K562 (cell line): ENCODE measurements at regions not wholly inside any gene's neighbourhood (a gene's known extent, or its start where the extent isn't known, plus 50 kb on each side); places are given as distances from the start of the nearest gene placed in this dataset.

Source experiments
- ATAC-seq: fragments of 200-7000 bp; cut with Tn5 transposase; 3 replicates; pipeline ENCODE4 v1.9.1; 2020; ENCODE audit warnings: moderate library complexity
- BruUV-seq: library from RNA; stranded (reverse); fragments of 400-500 nt; replicated peaks from 2 replicates; lab custom pipeline; 2021; lab: Mats Ljungman, UMichigan
- CTCF ChIA-PET: fragments of 300-600 bp; formaldehyde crosslinking; extraction: SDS; loops from one replicate; lab custom pipeline; 2021; ENCODE audit warnings: low intra/inter-chr PET ratio; lab: Yijun Ruan, JAX
- POLR2A ChIA-PET: fragments of 300-600, 350-650 bp; sonication (Branson Sonifier 250); formaldehyde crosslinking; extraction: SDS; loops from one replicate; lab custom pipeline; 2021; ENCODE audit warnings: antibody characterized with exemption, inconsistent platforms; lab: Yijun Ruan, JAX
- DNase-seq, 4 experiments: peaks; one replicate each; pipeline versions ENCODE4 v3.0.0 to v3.0.0-alpha.2; 2011 to 2018; ENCODE audit warnings: low spot score in 3 of 4, mixed read lengths in 3 of 4; ENCODE audit errors: extremely low read depth in 1 of 4
- FAIRE-seq: peaks from 2 replicates; lab custom pipeline; 2011; peaks lifted over from hg19 to GRCh38; lab: Jason Lieb, UNC
- H2AFZ ChIP-seq: 2 replicates; pipeline ENCODE4 v1.6.0; 2011; ENCODE audit warnings: low read depth, low read length, control low read depth, inconsistent platforms
- H3K27ac ChIP-seq: fragments of 200-600 bp; 3 replicates; pipeline ENCODE4 v1.8.0; 2011; ENCODE audit warnings: low read depth, mild to moderate bottlenecking, control low read depth, inconsistent platforms, low read length, moderate library complexity, mixed read lengths; ENCODE audit errors: extremely low read depth
- H3K27me3 ChIP-seq, 2 experiments: fragments of 300-600 bp in 1 of 2; 2 replicates in 1 of 2; 3 replicates in 1 of 2; pipeline versions ENCODE4 v1.6.0 to v1.8.0; 2011; ENCODE audit warnings: inconsistent platforms in 2 of 2, low read length in 2 of 2, mild to moderate bottlenecking in 1 of 2, mixed read lengths in 1 of 2, moderate library complexity in 1 of 2; ENCODE audit not compliant: control insufficient read depth in 2 of 2, insufficient read depth in 2 of 2
- H3K36me3 ChIP-seq: fragments of 300-600 bp; 3 replicates; pipeline ENCODE4 v1.8.0; 2011; ENCODE audit warnings: mild to moderate bottlenecking, low read length, inconsistent platforms; ENCODE audit not compliant: control insufficient read depth, insufficient read depth
- H3K4me1 ChIP-seq, 2 experiments: fragments of 200-600 bp in 1 of 2; replicated peaks in 1 of 2; 2 replicates in 1 of 2; 3 replicates in 1 of 2; pipeline versions ENCODE4 v1.5.1 to v1.8.0; 2011; ENCODE audit warnings: inconsistent platforms in 2 of 2, low read length in 2 of 2, mild to moderate bottlenecking in 1 of 2, mixed read lengths in 1 of 2, moderate library complexity in 1 of 2; ENCODE audit not compliant: control insufficient read depth in 2 of 2, insufficient read depth in 2 of 2
- H3K4me2 ChIP-seq: 2 replicates; pipeline ENCODE4 v1.6.1; 2011; ENCODE audit warnings: low read length, control low read depth, inconsistent platforms, mixed read lengths; ENCODE audit not compliant: insufficient read depth
- H3K4me3 ChIP-seq: fragments of 200-600 bp; sonication (generic), shearing (Covaris generic); 2 replicates; pipeline ENCODE4 v1.5.1; 2016; ENCODE audit warnings: control low read depth, inconsistent platforms
- H3K79me2 ChIP-seq: fragments of 200-600 bp; 3 replicates; pipeline ENCODE4 v1.8.0; 2011; ENCODE audit warnings: low read length, inconsistent platforms; ENCODE audit not compliant: control insufficient read depth, insufficient read depth
- H3K9ac ChIP-seq, 2 experiments: 2 replicates each; pipeline versions ENCODE4 v1.6.0 to v1.6.1; 2011; ENCODE audit warnings: low read depth in 2 of 2, low read length in 2 of 2, control low read depth in 1 of 2, inconsistent platforms in 1 of 2, mild to moderate bottlenecking in 1 of 2, mixed read lengths in 1 of 2; ENCODE audit not compliant: insufficient read depth in 1 of 2
- H3K9me1 ChIP-seq: one replicate; pipeline ENCODE4 v1.6.0; 2011; ENCODE audit warnings: inconsistent platforms, mild to moderate bottlenecking, low read length, moderate library complexity; ENCODE audit not compliant: control insufficient read depth, insufficient read depth
- H3K9me3 ChIP-seq: replicated peaks from 2 replicates; pipeline ENCODE4 v1.5.1; 2011; ENCODE audit warnings: low read depth, low read length, inconsistent platforms; ENCODE audit not compliant: control insufficient read depth, insufficient read depth
- H4K20me1 ChIP-seq: replicated peaks from 2 replicates; pipeline ENCODE4 v1.6.1; 2011; ENCODE audit warnings: low read length, inconsistent platforms, mixed read lengths; ENCODE audit not compliant: control insufficient read depth, insufficient read depth
- FOXJ3 ChIP-seq: sonication (generic); formaldehyde crosslinking; IDR thresholded peaks from 2 replicates; pipeline ENCODE4 v1.4.0; 2020; ENCODE audit warnings: mild to moderate bottlenecking, missing genetic modification reagents
- FOXP1 ChIP-seq: sonication (generic); formaldehyde crosslinking; IDR thresholded peaks from 2 replicates; pipeline ENCODE4 v1.8.0; 2022; ENCODE audit warnings: mild to moderate bottlenecking, missing genetic modification reagents
- MAFF ChIP-seq: IDR thresholded peaks from 2 replicates; pipeline ENCODE4 v1.6.1; 2012; ENCODE audit warnings: low read length, improper control_type of control experiment
- MYBL2 ChIP-seq, 2 experiments: fragments of 450-650 bp in 1 of 2; sonication (generic) in 1 of 2; formaldehyde crosslinking in 1 of 2; IDR thresholded peaks; 2 replicates each; pipeline versions ENCODE4 v1.6.1 to v1.8.1; 2017 to 2022; ENCODE audit warnings: borderline replicate concordance in 1 of 2, inconsistent platforms in 1 of 2, low read depth in 1 of 2, mild to moderate bottlenecking in 1 of 2, missing genetic modification reagents in 1 of 2, moderate library complexity in 1 of 2
- PURB ChIP-seq: sonication (generic); formaldehyde crosslinking; IDR thresholded peaks from 2 replicates; pipeline ENCODE4 v1.9.0; 2021; ENCODE audit warnings: low read depth, mild to moderate bottlenecking, missing genetic modification reagents
- ZFPM2 ChIP-seq: fragments of 250-450 bp; sonication (Bioruptor Pico); IDR thresholded peaks from 2 replicates; pipeline ENCODE4 v1.5.1; 2022; ENCODE audit warnings: mild to moderate bottlenecking
- ZNF586 ChIP-seq: fragments of 450-650 bp; formaldehyde crosslinking; conservative IDR thresholded peaks from 2 replicates; pipeline ENCODE4 v1.4.0; 2020; ENCODE audit warnings: mild to moderate bottlenecking, moderate library complexity
- WGBS: fragments of 100-300 bp; shearing (Covaris generic); methylation state at CpG from one replicate; pipeline ENCODE4 v1.1.6; 2016; ENCODE audit warnings: low coverage, mixed read lengths; ENCODE audit not compliant: insufficient coverage; ENCODE audit errors: missing lambda C conversion rate; 5-methylcytosine and 5-hydroxymethylcytosine counted together
- in situ Hi-C: fragments of 300-500 bp; cut with MboI; formaldehyde crosslinking; loops from 4 replicates; pipeline ENCODE4 v1.15.0; 2018; ENCODE audit warnings: inconsistent platforms, mixed read lengths
- intact Hi-C: fragments of 100-400 bp; cut with micrococcal nuclease; formaldehyde crosslinking; loops from 2 replicates; pipeline ENCODE4 v1.14.2; 2022
- TF ChIP-seq, protein P1 (sequence below): fragments of 250-450 bp; sonication (Bioruptor Pico); IDR thresholded peaks from 2 replicates; pipeline ENCODE4 v1.8.0; 2022; ENCODE audit warnings: moderate library complexity, mild to moderate bottlenecking, inconsistent platforms
- TF ChIP-seq, protein P2 (sequence below): fragments of 450-650 bp; formaldehyde crosslinking; IDR thresholded peaks from 2 replicates; pipeline ENCODE4 v1.4.0; 2022; ENCODE audit warnings: missing genetic modification characterization

DNA sequence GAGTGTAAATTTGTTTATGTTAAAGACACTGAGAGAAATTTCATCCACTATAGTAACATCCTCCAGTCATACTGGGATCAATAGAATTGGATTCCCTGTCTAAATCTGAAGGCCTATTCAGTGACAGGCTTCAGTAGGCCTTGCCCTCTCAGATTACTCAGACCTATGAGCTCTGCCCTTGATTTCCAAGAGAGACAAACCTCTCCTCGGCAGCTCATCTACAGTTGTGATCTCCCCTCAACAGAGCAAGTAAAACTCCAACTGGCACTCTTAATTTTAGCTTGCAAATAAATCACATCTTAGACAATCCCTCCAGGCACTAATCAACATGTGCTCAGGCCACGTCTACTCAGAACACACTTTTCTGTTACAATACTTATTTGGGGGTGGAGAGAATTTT lies 1191.4 kb upstream of the PHF14 start:
- ATAC-seq (no peak), FAIRE-seq (no peak), DNase-seq (no peak)
- ChIA-PET POLR2A (no interaction called here), CTCF (no interaction called here)
- no peaks in the 10 kb centered on the region; the same call in 2 of the 3 replicates for H3K79me2 ChIP-seq
- WGBS = 7% methylated on average over 2 of the region's 2 CpGs
- H3K9ac ChIP-seq = no peak overlapping the region
- no peak overlapping the region for H3K4me3 ChIP-seq
- no peaks in the 10 kb centered on the region for H4K20me1 ChIP-seq
- H3K27ac ChIP-seq = no peak overlapping the region
- H3K36me3 ChIP-seq = no peaks in the 10 kb centered on the region
- H3K9me3 ChIP-seq = no peaks in the 10 kb centered on the region; the same call in 1 of the 2 replicates
- in situ Hi-C loops (no loop called here), intact Hi-C loops (no loop called here)
- H3K27me3 ChIP-seq = no peaks in the 10 kb centered on the region
- H3K9me1 ChIP-seq = no peaks in the 10 kb centered on the region
- no peak overlapping the region for H3K4me2 ChIP-seq
- no peak for TF ChIP-seq PURB (CRISPR knock-in tag)
- TF ChIP-seq, protein P1, sequence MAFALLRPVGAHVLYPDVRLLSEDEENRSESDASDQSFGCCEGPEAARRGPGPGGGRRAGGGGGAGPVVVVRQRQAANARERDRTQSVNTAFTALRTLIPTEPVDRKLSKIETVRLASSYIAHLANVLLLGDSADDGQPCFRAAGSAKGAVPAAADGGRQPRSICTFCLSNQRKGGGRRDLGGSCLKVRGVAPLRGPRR (CRISPR knock-in tag) = no peak
- no peak for TF ChIP-seq ZFPM2 (CRISPR knock-in tag)
- TF ChIP-seq MYBL2 (IDR thresholded peaks at IDR 0.05; ENCODE audit: low read depth) = no peak
- TF ChIP-seq MYBL2 (CRISPR knock-in tag; IDR thresholded peaks at IDR 0.05; ENCODE audit: borderline replicate concordance) = no peak
- no peak for TF ChIP-seq ZNF586 (CRISPR knock-in tag)
- TF ChIP-seq FOXP1 = no peak
- no peak for TF ChIP-seq MAFF
- TF ChIP-seq, protein P2, sequence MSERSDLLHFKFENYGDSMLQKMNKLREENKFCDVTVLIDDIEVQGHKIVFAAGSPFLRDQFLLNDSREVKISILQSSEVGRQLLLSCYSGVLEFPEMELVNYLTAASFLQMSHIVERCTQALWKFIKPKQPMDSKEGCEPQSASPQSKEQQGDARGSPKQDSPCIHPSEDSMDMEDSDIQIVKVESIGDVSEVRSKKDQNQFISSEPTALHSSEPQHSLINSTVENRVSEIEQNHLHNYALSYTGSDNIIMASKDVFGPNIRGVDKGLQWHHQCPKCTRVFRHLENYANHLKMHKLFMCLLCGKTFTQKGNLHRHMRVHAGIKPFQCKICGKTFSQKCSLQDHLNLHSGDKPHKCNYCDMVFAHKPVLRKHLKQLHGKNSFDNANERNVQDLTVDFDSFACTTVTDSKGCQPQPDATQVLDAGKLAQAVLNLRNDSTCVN (CRISPR knock-in tag) = no peak
- TF ChIP-seq FOXJ3 (CRISPR knock-in tag) = no peak
- BruUV-seq = no TSS peak
- H2AFZ ChIP-seq = no peak overlapping the region
- H3K4me1 ChIP-seq = no peaks in the 10 kb centered on the region
